GM21576 (cell line): ENCODE measurements at regions not wholly inside any gene's neighbourhood (a gene's known extent, or its start where the extent isn't known, plus 50 kb on each side); places are given as distances from the start of the nearest gene placed in this dataset.

Source experiments
- ATAC-seq: cut with Tn5 transposase; IDR thresholded peaks from one replicate; pipeline ENCODE4 v1.9.1; 2021; ENCODE audit warnings: mild to moderate bottlenecking, moderate library complexity; ENCODE audit not compliant: unreplicated experiment

GRCh38 chr10:14468023-14468441, 137.3 kb upstream of the FRMD4A start:
- ATAC-seq = no peak

- ATAC-seq = no peak
These were observed 135.5 kb upstream of the FRMD4A start for GRCh38 chr10:14466257-14466656.

GRCh38 chr10:14460447-14460846, 129.7 kb upstream of the FRMD4A start:
- ATAC-seq = no peak

- no peak for ATAC-seq
These were observed 128.9 kb upstream of the FRMD4A start for GRCh38 chr10:14459665-14460064.

- ATAC-seq = no peak
These were observed 126.1 kb upstream of the FRMD4A start for GRCh38 chr10:14456870-14457266.

GRCh38 chr10:14456218-14456869, 125.6 kb upstream of the FRMD4A start:
- ATAC-seq = no peak

GRCh38 chr10:14454629-14455028, 123.9 kb upstream of the FRMD4A start:
- ATAC-seq = no peak

GRCh38 chr10:14454206-14454605, 123.5 kb upstream of the FRMD4A start:
- no peak for ATAC-seq

- ATAC-seq = no peak
These were observed 122.9 kb upstream of the FRMD4A start for GRCh38 chr10:14453593-14453992.

GRCh38 chr10:14451341-14451740, 120.6 kb upstream of the FRMD4A start:
- no peak for ATAC-seq

- ATAC-seq = no peak
These were observed 119.3 kb upstream of the FRMD4A start for GRCh38 chr10:14450041-14450491.

GRCh38 chr10:14449293-14449815, 118.6 kb upstream of the FRMD4A start:
- no peak for ATAC-seq

GRCh38 chr10:14448197-14448990, 117.7 kb upstream of the FRMD4A start:
- no peak for ATAC-seq

- ATAC-seq = no peak
These were observed 116.5 kb upstream of the FRMD4A start for GRCh38 chr10:14447094-14447839.

- ATAC-seq = no peak
These were observed 108.9 kb upstream of the FRMD4A start for GRCh38 chr10:14439451-14440259.

GRCh38 chr10:14438576-14438975, 107.9 kb upstream of the FRMD4A start:
- ATAC-seq = no peak

GRCh38 chr10:14438057-14438456, 107.3 kb upstream of the FRMD4A start:
- ATAC-seq = no peak

GRCh38 chr10:14435976-14436632, 105.4 kb upstream of the FRMD4A start:
- ATAC-seq = no peak

GRCh38 chr10:14433147-14433546, 102.4 kb upstream of the FRMD4A start:
- no peak for ATAC-seq

GRCh38 chr10:14431868-14432267, 101.1 kb upstream of the FRMD4A start:
- ATAC-seq = no peak
